ENCODE measurements at regions not wholly inside any gene's neighbourhood (a gene's known extent, or its start where the extent isn't known, plus 50 kb on each side); places are given as distances from the start of the nearest gene placed in this dataset.
A peak's percentile ranks its signal among the peaks of the same experiment; 100 is the strongest.

GRCh38 chr1:116308276-116308675 lies 64.8 kb upstream of the ATP1A1 start:
- DNase-seq (ENCODE audit: low read depth, low spot score) (no peak), FAIRE-seq (no peak)
- no peaks in the 10 kb centered on the region for H4K20me1 ChIP-seq (ENCODE audit: control insufficient read depth, extremely low read depth, insufficient read depth, low read length)
- no peaks in the 10 kb centered on the region for H3K9me3 ChIP-seq (ENCODE audit: control insufficient read depth, low read depth, low read length)
- no peak overlapping the region for H2AFZ ChIP-seq (ENCODE audit: control insufficient read depth, low read length)
- H3K4me2 ChIP-seq (ENCODE audit: control insufficient read depth, extremely low read depth, insufficient read depth, low read depth, low read length): no peak overlapping the region
- no peaks in the 10 kb centered on the region for H3K79me2 ChIP-seq (ENCODE audit: control insufficient read depth, insufficient read depth, low read length)
- no peaks in the 10 kb centered on the region for H3K36me3 ChIP-seq (ENCODE audit: control insufficient read depth in 2 of 2, extremely low read depth in 1 of 2, insufficient read depth in 2 of 2, low read length in 2 of 2)
- dilution Hi-C loops (cut with MboI; ENCODE audit: extremely low pct_ligation_motif_present, low sequenced_read_pairs): no loop called here
- no peaks in the 10 kb centered on the region for H3K27me3 ChIP-seq (ENCODE audit: control insufficient read depth, extremely low read depth, insufficient read depth, low read length)
- H3K27ac ChIP-seq (ENCODE audit: control insufficient read depth, insufficient read depth, low read length): no peak overlapping the region
- TF ChIP-seq EZH2 (IDR thresholded peaks at IDR 0.05; ENCODE audit: low read length): no peak
- no peak for TF ChIP-seq CTCF (optimal IDR thresholded peaks at IDR 0.05 in 1 of 3, IDR thresholded peaks at IDR 0.05 in 1 of 3, conservative IDR thresholded peaks at IDR 0.05 in 1 of 3; ENCODE audit: extremely low read depth in 1 of 3, insufficient read depth in 2 of 3, low read length in 3 of 3)
- no peak overlapping the region for H3K4me3 ChIP-seq (ENCODE audit: control insufficient read depth in 2 of 3, extremely low read depth in 1 of 3, insufficient read depth in 2 of 3, low read depth in 1 of 3, low read length in 3 of 3)
- H3K9me1 ChIP-seq (ENCODE audit: control insufficient read depth, extremely low read depth, insufficient read depth, low read length): no peaks in the 10 kb centered on the region
- peaks cover 12% of the 10 kb centered on the region for H3K4me1 ChIP-seq (ENCODE audit: control insufficient read depth, extremely low read depth, insufficient read depth, low read length)
- no peak overlapping the region for H3K9ac ChIP-seq (ENCODE audit: control insufficient read depth, extremely low read depth, insufficient read depth, low read length)

- TF ChIP-seq CTCF (optimal IDR thresholded peaks at IDR 0.05 in 1 of 3, IDR thresholded peaks at IDR 0.05 in 1 of 3, conservative IDR thresholded peaks at IDR 0.05 in 1 of 3; ENCODE audit: extremely low read depth in 1 of 3, insufficient read depth in 2 of 3, low read length in 3 of 3) (no peak), EZH2 (IDR thresholded peaks at IDR 0.05; ENCODE audit: low read length) (no peak)
- H3K4me1 ChIP-seq (ENCODE audit: control insufficient read depth, extremely low read depth, insufficient read depth, low read length): peaks cover 12% of the 10 kb centered on the region
Observed at GRCh38 chr1:116309090-116309870, 63.8 kb upstream of the ATP1A1 start.

More at GRCh38 chr1:116309090-116309870, 63.8 kb upstream of the ATP1A1 start:
- Histone ChIP-seq H3K27ac (ENCODE audit: control insufficient read depth, insufficient read depth, low read length) (no peak overlapping the region), H3K27me3 (ENCODE audit: control insufficient read depth, extremely low read depth, insufficient read depth, low read length) (no peaks in the 10 kb centered on the region), H3K4me3 (ENCODE audit: control insufficient read depth in 2 of 3, extremely low read depth in 1 of 3, insufficient read depth in 2 of 3, low read depth in 1 of 3, low read length in 3 of 3) (no peak overlapping the region), H2AFZ (ENCODE audit: control insufficient read depth, low read length) (no peak overlapping the region), H3K4me2 (ENCODE audit: control insufficient read depth, extremely low read depth, insufficient read depth, low read depth, low read length) (no peak overlapping the region), H3K9me1 (ENCODE audit: control insufficient read depth, extremely low read depth, insufficient read depth, low read length) (no peaks in the 10 kb centered on the region), H3K9ac (ENCODE audit: control insufficient read depth, extremely low read depth, insufficient read depth, low read length) (no peak overlapping the region), H3K9me3 (ENCODE audit: control insufficient read depth, low read depth, low read length) (no peaks in the 10 kb centered on the region), H4K20me1 (ENCODE audit: control insufficient read depth, extremely low read depth, insufficient read depth, low read length) (no peaks in the 10 kb centered on the region), H3K36me3 (ENCODE audit: control insufficient read depth in 2 of 2, extremely low read depth in 1 of 2, insufficient read depth in 2 of 2, low read length in 2 of 2) (no peaks in the 10 kb centered on the region), H3K79me2 (ENCODE audit: control insufficient read depth, insufficient read depth, low read length) (no peaks in the 10 kb centered on the region)
- DNase-seq (ENCODE audit: low read depth, low spot score): no peak
- dilution Hi-C loops (cut with MboI; ENCODE audit: extremely low pct_ligation_motif_present, low sequenced_read_pairs): no loop called here
- FAIRE-seq: peak; percentile 72
